T-helper 2 cell treated with Interferon-gamma antibody and Interleukin-4, amounts not matched to agents 5 μg/mL and 100 μg/mL, for 36 hours (primary cell): ENCODE measurements at regions not wholly inside any gene's neighbourhood (a gene's known extent, or its start where the extent isn't known, plus 50 kb on each side); places are given as distances from the start of the nearest gene placed in this dataset.

ENCODE experiments used
- DNase-seq: peaks from one replicate; pipeline ENCODE4 v3.0.0; 2021; ENCODE audit warnings: low spot score
- H3K27ac Mint-ChIP-seq: one replicate; pipeline ENCODE4 v1.8.0; 2021; ENCODE audit warnings: mild to moderate bottlenecking, mixed read lengths
- H3K27me3 Mint-ChIP-seq: one replicate; pipeline ENCODE4 v1.8.0; 2021; ENCODE audit warnings: low read depth, mixed read lengths
- H3K36me3 Mint-ChIP-seq: one replicate; pipeline ENCODE4 v1.8.0; 2021; ENCODE audit warnings: low read depth, mixed read lengths
- H3K4me1 Mint-ChIP-seq: one replicate; pipeline ENCODE4 v1.8.0; 2021; ENCODE audit warnings: low read depth, mixed read lengths
- H3K4me3 Mint-ChIP-seq: one replicate; pipeline ENCODE4 v1.8.0; 2022; ENCODE audit warnings: mild to moderate bottlenecking, moderate library complexity, mixed read lengths
- H3K9me3 Mint-ChIP-seq: one replicate; pipeline ENCODE4 v1.8.0; 2021; ENCODE audit warnings: mixed read lengths

DNA sequence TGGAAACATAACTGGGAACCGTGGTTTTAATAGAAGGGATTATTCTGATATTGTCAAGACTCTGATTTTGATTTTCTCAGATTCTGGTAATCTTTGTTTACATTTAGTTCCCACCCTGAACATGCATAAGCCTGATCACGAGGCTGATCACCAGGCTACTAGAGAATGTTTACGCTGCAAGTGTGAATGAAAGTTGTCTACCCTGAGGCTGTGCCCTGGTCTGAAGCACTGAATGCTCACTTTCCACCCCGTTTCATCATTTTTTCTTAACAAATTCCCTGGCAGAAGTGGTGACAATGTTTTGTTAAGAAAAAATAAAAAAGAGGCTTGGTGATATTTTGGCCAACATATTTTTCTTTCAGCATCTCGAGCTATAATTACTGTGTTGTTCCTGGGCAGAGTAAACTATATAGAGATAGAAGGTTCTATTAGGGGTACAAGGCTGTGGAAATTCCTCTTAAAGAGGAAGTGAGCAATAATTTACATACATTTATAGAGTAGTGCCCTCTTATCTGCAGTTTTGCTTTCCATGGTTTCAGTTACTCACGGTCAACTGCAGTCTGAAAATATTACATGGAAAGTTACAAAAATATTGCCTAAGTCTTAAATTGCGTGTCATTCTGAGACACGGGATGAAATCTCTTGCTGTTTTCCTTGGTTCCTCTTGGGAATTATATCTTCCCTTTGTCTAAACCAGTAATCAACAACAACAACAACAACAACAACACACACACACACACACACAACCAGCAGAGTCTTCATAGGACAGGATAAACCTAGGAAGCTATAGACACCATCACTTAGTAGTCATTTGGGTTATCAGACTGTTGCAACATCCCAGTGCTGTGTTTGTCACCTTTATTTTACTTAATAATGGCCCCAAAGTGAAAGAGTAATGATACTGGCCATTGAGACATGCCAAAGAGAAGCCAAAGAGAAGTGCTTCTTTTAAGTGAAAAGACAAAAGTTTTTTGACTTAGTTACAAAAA lies 566.6 kb upstream of the CITED2 start:
- no peaks in the 10 kb centered on the region for H3K27me3 Mint-ChIP-seq

GRCh38 chr6:139939189-139939979 lies 564.9 kb upstream of the CITED2 start:
- Mint-ChIP-seq H3K4me3 (no peak overlapping the region), H3K27ac (no peak overlapping the region), H3K36me3 (no peaks in the 10 kb centered on the region), H3K27me3 (no peaks in the 10 kb centered on the region), H3K9me3 (no peaks in the 10 kb centered on the region), H3K4me1 (no peaks in the 10 kb centered on the region)
- no peak for DNase-seq

More for the DNA sequence above, 566.6 kb upstream of the CITED2 start:
- DNase-seq: no peak
- Mint-ChIP-seq H3K4me3 (no peak overlapping the region), H3K36me3 (no peaks in the 10 kb centered on the region), H3K9me3 (no peaks in the 10 kb centered on the region), H3K4me1 (no peaks in the 10 kb centered on the region), H3K27ac (no peak overlapping the region)

GRCh38 chr6:139932671-139933070 lies 558.2 kb upstream of the CITED2 start:
- Mint-ChIP-seq H3K4me1 (no peaks in the 10 kb centered on the region), H3K9me3 (no peaks in the 10 kb centered on the region), H3K4me3 (no peak overlapping the region), H3K27me3 (peaks cover 2% of the 10 kb centered on the region), H3K36me3 (no peaks in the 10 kb centered on the region), H3K27ac (no peak overlapping the region)
- no peak for DNase-seq

- DNase-seq: no peak
- H3K4me1 Mint-ChIP-seq: no peaks in the 10 kb centered on the region
- no peak overlapping the region for H3K4me3 Mint-ChIP-seq
These were observed 557.3 kb upstream of the CITED2 start for GRCh38 chr6:139931747-139932146.

DNA sequence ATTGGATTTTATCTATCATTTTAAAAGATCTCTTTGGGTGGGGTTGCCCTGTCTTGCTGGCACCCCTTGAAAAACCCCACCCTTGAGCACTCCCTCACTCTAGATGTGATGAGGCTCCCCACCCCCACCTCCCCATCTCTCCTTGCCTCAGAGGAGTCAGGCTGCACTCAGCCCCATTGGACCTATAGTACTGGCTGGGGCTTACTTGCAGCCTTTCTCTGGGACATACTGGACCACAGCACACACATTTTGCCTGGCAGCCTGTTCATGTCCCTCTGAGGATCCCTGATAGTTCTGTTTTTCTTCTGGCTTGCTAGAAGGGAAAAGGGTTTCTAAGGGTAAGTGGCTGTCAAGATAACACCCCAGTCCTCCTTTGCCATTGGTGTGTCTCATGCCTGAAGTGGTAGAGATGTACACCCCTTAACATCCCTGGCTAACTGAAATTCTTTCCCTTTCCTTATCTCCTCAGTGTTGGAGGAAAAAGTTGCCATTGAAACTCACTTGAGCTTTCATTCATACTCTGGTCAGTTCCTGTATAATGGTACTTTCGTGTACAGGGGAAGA lies 553.4 kb upstream of the CITED2 start:
- no peaks in the 10 kb centered on the region for H3K4me1 Mint-ChIP-seq
- H3K27me3 Mint-ChIP-seq: peaks cover 2% of the 10 kb centered on the region
- H3K27ac Mint-ChIP-seq: no peak overlapping the region
- H3K36me3 Mint-ChIP-seq: no peaks in the 10 kb centered on the region
- DNase-seq: no peak
- no peaks in the 10 kb centered on the region for H3K9me3 Mint-ChIP-seq
- H3K4me3 Mint-ChIP-seq: no peak overlapping the region

More at GRCh38 chr6:139931747-139932146, 557.3 kb upstream of the CITED2 start:
- Mint-ChIP-seq H3K27ac (no peak overlapping the region), H3K9me3 (no peaks in the 10 kb centered on the region), H3K27me3 (peaks cover 2% of the 10 kb centered on the region), H3K36me3 (no peaks in the 10 kb centered on the region)

DNA sequence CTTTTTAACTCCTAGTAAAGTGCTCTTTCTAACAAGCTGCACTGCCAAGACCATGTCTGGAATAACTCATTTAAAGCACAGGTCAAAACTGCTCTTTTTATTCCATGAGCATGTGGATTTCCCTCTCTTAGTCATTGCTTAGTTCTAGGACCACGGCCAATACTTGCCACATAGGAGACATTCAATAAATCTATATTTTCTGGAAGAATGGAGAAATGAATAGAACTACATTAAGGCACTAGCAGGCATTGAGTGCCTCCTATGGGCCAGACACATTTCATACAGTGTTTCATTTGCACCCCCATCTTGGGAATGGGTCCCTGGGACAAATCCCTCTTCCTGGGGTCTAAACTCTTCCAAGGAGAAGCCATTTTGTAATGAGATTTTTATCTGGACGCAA lies 552.8 kb upstream of the CITED2 start:
- Mint-ChIP-seq H3K27me3 (peaks cover 2% of the 10 kb centered on the region), H3K9me3 (no peaks in the 10 kb centered on the region), H3K36me3 (no peaks in the 10 kb centered on the region), H3K27ac (no peak overlapping the region), H3K4me1 (no peaks in the 10 kb centered on the region), H3K4me3 (no peak overlapping the region)
- no peak for DNase-seq

GRCh38 chr6:139926711-139927110 lies 552.3 kb upstream of the CITED2 start:
- DNase-seq: no peak
- H3K27ac Mint-ChIP-seq: no peak overlapping the region
- H3K4me1 Mint-ChIP-seq: no peaks in the 10 kb centered on the region
- no peaks in the 10 kb centered on the region for H3K36me3 Mint-ChIP-seq
- peaks cover 2% of the 10 kb centered on the region for H3K27me3 Mint-ChIP-seq
- no peaks in the 10 kb centered on the region for H3K9me3 Mint-ChIP-seq
- H3K4me3 Mint-ChIP-seq: no peak overlapping the region

GRCh38 chr6:139925894-139926641 lies 551.6 kb upstream of the CITED2 start:
- Mint-ChIP-seq H3K9me3 (no peaks in the 10 kb centered on the region), H3K27me3 (peaks cover 2% of the 10 kb centered on the region), H3K27ac (no peak overlapping the region), H3K4me3 (no peak overlapping the region), H3K4me1 (no peaks in the 10 kb centered on the region), H3K36me3 (no peaks in the 10 kb centered on the region)
- DNase-seq: no peak

- DNase-seq: no peak
- Mint-ChIP-seq H3K4me1 (no peaks in the 10 kb centered on the region), H3K27ac (no peak overlapping the region), H3K9me3 (no peaks in the 10 kb centered on the region), H3K36me3 (no peaks in the 10 kb centered on the region), H3K27me3 (peaks cover 10% of the 10 kb centered on the region), H3K4me3 (no peak overlapping the region)
These were observed 549.6 kb upstream of the CITED2 start for GRCh38 chr6:139923964-139924475.

GRCh38 chr6:139922236-139922635 lies 547.8 kb upstream of the CITED2 start:
- H3K36me3 Mint-ChIP-seq: no peaks in the 10 kb centered on the region
- H3K27ac Mint-ChIP-seq: no peak overlapping the region
- H3K27me3 Mint-ChIP-seq: peaks cover 8% of the 10 kb centered on the region
- H3K4me1 Mint-ChIP-seq: no peaks in the 10 kb centered on the region
- no peak for DNase-seq
- no peak overlapping the region for H3K4me3 Mint-ChIP-seq
- H3K9me3 Mint-ChIP-seq: no peaks in the 10 kb centered on the region

DNA sequence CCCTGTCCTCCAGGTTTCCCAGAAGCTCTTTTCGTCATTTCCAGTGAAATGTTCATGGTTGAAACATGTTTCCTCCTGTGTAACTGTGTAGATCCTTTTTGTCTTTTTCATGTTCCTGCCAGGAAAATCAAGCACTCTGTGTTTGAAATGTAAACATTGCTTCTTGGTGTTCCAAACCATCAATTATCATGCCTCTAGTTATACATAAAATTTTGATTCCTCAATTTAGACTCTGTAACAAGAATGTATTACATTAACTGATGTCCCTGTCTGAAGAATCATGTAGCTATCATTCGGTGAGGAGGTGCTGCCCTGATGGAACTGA lies 546.3 kb upstream of the CITED2 start:
- H3K27ac Mint-ChIP-seq: no peak overlapping the region
- H3K36me3 Mint-ChIP-seq: no peaks in the 10 kb centered on the region
- DNase-seq: no peak
- no peak overlapping the region for H3K4me3 Mint-ChIP-seq
- H3K9me3 Mint-ChIP-seq: no peaks in the 10 kb centered on the region
- H3K27me3 Mint-ChIP-seq: peaks cover 8% of the 10 kb centered on the region
- no peaks in the 10 kb centered on the region for H3K4me1 Mint-ChIP-seq

- no peak overlapping the region for H3K4me3 Mint-ChIP-seq
- H3K36me3 Mint-ChIP-seq: no peaks in the 10 kb centered on the region
- H3K27me3 Mint-ChIP-seq: peaks cover 8% of the 10 kb centered on the region
- H3K4me1 Mint-ChIP-seq: no peaks in the 10 kb centered on the region
- H3K9me3 Mint-ChIP-seq: no peaks in the 10 kb centered on the region
- H3K27ac Mint-ChIP-seq: no peak overlapping the region
- DNase-seq: no peak
These were observed 545.8 kb upstream of the CITED2 start for GRCh38 chr6:139920027-139920775.
